Bronchial epithelial cell (primary cell): ENCODE measurements at regions not wholly inside any gene's neighbourhood (a gene's known extent, or its start where the extent isn't known, plus 50 kb on each side); places are given as distances from the start of the nearest gene placed in this dataset.

Experiments
- DNase-seq: peaks from one replicate; pipeline ENCODE4 v3.0.0-alpha.2; 2010; ENCODE audit warnings: low read depth
- FAIRE-seq: peaks from 2 replicates; lab custom pipeline; 2011; peaks lifted over from hg19 to GRCh38; lab: Jason Lieb, UNC
- H3K27me3 ChIP-seq: 2 replicates; pipeline ENCODE4 v1.5.1; 2011; ENCODE audit warnings: low read length; ENCODE audit not compliant: control insufficient read depth, insufficient read depth
- H3K36me3 ChIP-seq: 2 replicates; pipeline ENCODE4 v1.5.1; 2011; ENCODE audit warnings: low read length; ENCODE audit not compliant: control insufficient read depth, insufficient read depth
- H3K4me3 ChIP-seq: 2 replicates; pipeline ENCODE4 v1.5.1; 2011; ENCODE audit warnings: mild to moderate bottlenecking, low read depth, low read length, control low read depth
- TF ChIP-seq, protein P1 (sequence below): IDR thresholded peaks from 2 replicates; pipeline ENCODE4 v1.5.1; 2011; ENCODE audit warnings: mild to moderate bottlenecking, moderate library complexity, low read length, control low read depth, inconsistent platforms; ENCODE audit not compliant: insufficient read depth, severe bottlenecking

DNA sequence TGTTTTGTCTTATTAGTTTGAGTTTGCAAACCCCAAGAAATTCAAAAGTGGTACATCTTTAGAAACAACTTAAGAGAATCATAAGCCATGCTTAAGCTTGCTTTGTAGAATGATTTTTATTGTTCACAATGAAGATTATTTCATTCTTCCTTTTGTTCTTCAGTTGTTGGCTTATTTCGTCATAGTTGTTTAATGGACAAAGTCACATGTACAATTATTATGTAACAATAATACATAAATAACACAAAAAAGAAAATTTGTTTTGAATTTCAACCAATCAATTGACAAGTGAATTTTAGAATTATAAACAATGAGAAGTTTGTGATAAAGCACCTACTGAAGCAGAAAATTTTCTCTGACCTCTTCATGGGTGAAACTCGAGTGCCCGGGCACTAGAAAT lies 111.8 kb upstream of the IGF1 start:
- TF ChIP-seq, protein P1, sequence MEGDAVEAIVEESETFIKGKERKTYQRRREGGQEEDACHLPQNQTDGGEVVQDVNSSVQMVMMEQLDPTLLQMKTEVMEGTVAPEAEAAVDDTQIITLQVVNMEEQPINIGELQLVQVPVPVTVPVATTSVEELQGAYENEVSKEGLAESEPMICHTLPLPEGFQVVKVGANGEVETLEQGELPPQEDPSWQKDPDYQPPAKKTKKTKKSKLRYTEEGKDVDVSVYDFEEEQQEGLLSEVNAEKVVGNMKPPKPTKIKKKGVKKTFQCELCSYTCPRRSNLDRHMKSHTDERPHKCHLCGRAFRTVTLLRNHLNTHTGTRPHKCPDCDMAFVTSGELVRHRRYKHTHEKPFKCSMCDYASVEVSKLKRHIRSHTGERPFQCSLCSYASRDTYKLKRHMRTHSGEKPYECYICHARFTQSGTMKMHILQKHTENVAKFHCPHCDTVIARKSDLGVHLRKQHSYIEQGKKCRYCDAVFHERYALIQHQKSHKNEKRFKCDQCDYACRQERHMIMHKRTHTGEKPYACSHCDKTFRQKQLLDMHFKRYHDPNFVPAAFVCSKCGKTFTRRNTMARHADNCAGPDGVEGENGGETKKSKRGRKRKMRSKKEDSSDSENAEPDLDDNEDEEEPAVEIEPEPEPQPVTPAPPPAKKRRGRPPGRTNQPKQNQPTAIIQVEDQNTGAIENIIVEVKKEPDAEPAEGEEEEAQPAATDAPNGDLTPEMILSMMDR, result no peak
- H3K4me3 ChIP-seq, result no peak overlapping the region
- H3K36me3 ChIP-seq, result no peaks in the 10 kb centered on the region
- H3K27me3 ChIP-seq, result no peaks in the 10 kb centered on the region
- DNase-seq (no peak), FAIRE-seq (no peak)

DNA sequence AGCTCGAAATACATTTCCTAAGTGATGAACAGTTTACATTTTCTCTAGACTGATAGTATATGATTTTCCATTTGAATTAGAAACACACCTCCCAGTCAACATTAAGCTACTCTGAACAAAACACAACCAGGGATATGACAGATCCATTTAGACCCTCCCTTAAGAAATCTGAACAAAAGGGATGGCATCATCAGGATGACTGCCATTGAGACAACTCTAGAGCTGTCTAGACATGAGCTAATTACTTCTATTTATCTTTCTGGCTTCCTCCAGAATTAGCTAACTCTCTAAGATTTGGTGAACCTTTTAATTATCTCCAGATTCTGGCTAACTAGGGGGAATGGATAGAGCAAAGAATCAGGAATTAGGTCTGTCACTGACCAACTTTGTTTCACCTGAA lies 92.9 kb upstream of the IGF1 start:
- H3K4me3 ChIP-seq, result no peak overlapping the region
- no peaks in the 10 kb centered on the region for H3K36me3 ChIP-seq
- TF ChIP-seq, protein P1, result no peak
- no peaks in the 10 kb centered on the region for H3K27me3 ChIP-seq
- FAIRE-seq (no peak), DNase-seq (peak; percentile 39)

DNA sequence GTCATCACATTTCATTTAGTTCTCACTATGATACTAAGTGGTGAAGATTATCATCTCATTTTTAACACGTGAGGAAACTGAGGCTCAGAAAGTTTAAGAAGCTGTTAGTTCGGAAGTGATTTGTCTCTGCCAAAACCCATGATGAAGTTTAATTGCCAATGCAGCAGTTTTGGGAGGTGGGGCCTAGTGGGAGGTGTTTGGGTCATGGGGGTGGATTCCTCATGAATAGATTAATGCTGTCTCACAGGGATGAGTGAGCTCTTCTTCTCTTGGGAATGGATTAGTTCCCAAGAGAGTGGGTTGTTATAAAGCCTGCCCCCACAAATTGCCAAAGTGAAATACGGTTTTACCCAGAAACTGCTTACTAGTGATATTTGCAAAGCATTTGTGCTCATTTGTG lies 91.5 kb upstream of the IGF1 start:
- no peak overlapping the region for H3K4me3 ChIP-seq
- TF ChIP-seq, protein P1, result no peak
- no peaks in the 10 kb centered on the region for H3K27me3 ChIP-seq
- DNase-seq, result no peak
- H3K36me3 ChIP-seq, result no peaks in the 10 kb centered on the region
- FAIRE-seq, result no peak

DNA sequence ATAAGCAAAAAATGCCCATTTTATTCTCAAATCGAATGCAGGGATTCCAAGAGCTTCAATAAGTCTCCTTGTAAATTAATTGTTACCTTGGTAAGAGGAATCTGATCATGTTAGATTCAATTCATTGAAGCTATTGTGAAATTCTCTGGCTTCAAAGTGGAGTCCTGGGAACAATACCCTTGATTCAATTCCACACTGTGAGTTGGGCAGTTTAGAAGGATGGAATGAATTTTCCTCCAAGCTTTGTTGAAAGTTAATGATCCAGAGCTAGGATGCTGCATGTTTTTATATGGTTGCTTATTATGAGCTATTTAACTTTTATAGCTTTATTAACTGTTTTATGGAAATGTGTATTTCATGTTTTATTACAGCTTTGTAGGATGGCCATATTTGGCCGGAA lies 89.9 kb upstream of the IGF1 start:
- Histone ChIP-seq H3K36me3 (no peaks in the 10 kb centered on the region), H3K4me3 (no peak overlapping the region), H3K27me3 (no peaks in the 10 kb centered on the region)
- FAIRE-seq, result no peak
- TF ChIP-seq, protein P1, result no peak
- DNase-seq, result no peak

DNA sequence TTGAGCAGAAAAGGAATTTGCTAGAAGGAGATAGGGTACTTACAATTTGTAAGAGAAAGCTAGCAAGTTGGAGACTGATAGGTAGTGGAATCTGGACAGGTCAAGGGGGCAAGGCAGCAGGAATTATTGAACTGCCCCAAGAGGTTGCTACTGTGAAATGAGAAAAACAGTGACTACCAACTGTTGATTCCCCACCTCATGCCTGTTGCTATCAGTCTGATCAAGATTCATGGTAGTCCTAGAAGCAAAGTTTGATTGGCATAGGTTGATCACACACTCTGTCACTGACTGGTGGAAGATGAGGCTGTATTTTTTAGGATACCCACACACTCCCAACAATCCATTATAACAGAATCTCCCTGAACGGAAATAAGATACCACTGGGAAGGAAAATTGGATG lies 89.4 kb upstream of the IGF1 start:
- H3K36me3 ChIP-seq, result no peaks in the 10 kb centered on the region
- no peak for FAIRE-seq
- TF ChIP-seq, protein P1, result no peak

DNA sequence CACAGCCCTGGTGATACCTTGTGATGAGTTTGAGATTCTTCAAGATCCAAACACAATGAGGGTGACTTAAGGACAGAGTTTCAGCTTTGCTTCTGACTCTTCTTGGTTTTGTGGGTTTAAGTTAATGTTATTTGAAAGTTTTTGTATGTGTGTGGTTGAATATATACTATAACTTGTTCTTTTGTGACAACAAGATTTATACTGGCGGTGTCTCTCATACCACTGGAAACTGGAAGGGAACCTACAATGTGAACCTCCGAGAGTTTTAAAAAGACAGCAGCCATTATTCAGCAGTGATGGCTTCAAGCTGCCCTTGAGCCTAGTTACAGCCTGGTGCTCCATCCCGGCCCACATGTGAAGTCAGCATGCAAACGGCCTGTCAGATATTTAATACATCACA lies 87.9 kb upstream of the IGF1 start:
- TF ChIP-seq, protein P1, result no peak
- Histone ChIP-seq H3K4me3 (no peak overlapping the region), H3K27me3 (no peaks in the 10 kb centered on the region), H3K36me3 (no peaks in the 10 kb centered on the region)
- DNase-seq, result no peak
- FAIRE-seq, result no peak

More for the DNA sequence above, 89.4 kb upstream of the IGF1 start:
- no peaks in the 10 kb centered on the region for H3K27me3 ChIP-seq
- no peak for DNase-seq
- no peak overlapping the region for H3K4me3 ChIP-seq
